HG02763 (cell line): ENCODE measurements at regions not wholly inside any gene's neighbourhood (a gene's known extent, or its start where the extent isn't known, plus 50 kb on each side); places are given as distances from the start of the nearest gene placed in this dataset.
"Not testable (repeated sequence)": the region's sequence is repeated elsewhere in the genome, so short reads cannot be mapped to it uniquely, and the experiment has no call there.

Experiments used
- ATAC-seq: cut with Tn5 transposase; IDR thresholded peaks from one replicate; pipeline ENCODE4 v1.9.1; 2021; ENCODE audit warnings: mild to moderate bottlenecking, moderate library complexity; ENCODE audit not compliant: unreplicated experiment

DNA sequence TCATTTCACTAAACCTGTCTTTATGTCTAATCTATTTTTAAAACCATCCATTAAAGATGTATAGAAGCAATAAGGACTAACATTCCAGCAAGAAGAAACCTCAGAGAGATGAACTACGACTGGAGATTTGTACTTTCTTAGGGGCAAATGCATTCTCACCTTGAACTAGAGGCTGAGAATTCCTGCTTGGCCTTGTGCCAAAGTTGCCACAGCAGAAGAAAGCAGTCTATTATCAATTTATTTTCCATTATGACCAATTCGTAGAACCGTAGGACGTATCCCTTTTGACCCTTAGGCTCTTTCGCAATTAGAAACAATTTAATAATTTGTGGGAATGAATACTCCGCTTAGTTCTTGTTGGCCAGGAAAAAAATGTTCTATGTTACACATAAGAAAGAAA, 1647.4 kb upstream of the CDH9 start:
- ATAC-seq = no peak

DNA sequence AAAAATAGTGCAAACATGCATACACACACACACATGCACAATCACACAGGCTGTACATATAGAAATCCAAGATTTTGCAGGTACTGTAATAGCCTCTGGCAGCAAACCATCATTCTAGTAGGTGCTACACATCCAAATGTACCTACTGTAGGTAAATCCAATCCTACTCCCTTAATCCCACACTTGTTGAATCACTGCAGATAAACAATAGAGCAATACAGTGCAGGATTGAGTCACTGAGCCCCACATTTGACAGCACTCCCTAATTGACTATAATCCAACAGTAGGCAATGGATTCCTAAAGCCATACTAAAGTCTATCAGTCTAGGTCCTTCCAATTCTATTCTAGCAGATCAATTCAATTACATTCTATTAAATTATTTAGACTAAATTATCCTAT, 1640.5 kb upstream of the CDH9 start:
- ATAC-seq = no peak

- ATAC-seq = no peak
Observed at GRCh38 chr5:28666110-28666509, 1627.7 kb upstream of the CDH9 start.

DNA sequence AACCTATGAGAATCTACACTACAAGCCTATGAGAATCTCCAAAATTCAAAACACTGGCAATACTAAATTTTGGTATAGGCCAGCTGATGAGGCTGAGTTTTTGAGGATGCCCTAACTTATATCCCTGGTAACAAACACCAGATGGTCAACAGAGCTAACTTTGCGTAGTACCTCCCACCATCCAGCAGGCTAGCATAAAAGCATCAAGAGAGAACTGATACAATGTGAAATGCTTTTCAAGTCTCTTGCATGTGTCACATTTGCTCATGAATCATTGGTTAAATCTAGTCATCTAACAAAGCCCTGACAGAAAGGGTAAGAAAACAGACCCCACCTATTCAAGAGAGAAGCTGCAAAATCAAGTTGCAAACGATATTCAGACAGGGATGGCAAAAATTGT, 1609.7 kb upstream of the CDH9 start:
- no peak for ATAC-seq

- no peak for ATAC-seq
Observed at GRCh38 chr5:28632607-28633006, 1594.2 kb upstream of the CDH9 start.

- ATAC-seq = no peak
Observed at GRCh38 chr5:28603869-28604268, 1565.5 kb upstream of the CDH9 start.

- ATAC-seq = no peak
Observed at GRCh38 chr5:28602429-28602828, 1564.0 kb upstream of the CDH9 start.

- ATAC-seq = not testable (repeated sequence)
Observed at GRCh38 chr5:28596707-28597106, 1558.3 kb upstream of the CDH9 start.

- no peak for ATAC-seq
Observed at GRCh38 chr5:28580616-28581015, 1542.2 kb upstream of the CDH9 start.

GRCh38 chr5:28576022-28576421, 1537.6 kb upstream of the CDH9 start:
- ATAC-seq = no peak

DNA sequence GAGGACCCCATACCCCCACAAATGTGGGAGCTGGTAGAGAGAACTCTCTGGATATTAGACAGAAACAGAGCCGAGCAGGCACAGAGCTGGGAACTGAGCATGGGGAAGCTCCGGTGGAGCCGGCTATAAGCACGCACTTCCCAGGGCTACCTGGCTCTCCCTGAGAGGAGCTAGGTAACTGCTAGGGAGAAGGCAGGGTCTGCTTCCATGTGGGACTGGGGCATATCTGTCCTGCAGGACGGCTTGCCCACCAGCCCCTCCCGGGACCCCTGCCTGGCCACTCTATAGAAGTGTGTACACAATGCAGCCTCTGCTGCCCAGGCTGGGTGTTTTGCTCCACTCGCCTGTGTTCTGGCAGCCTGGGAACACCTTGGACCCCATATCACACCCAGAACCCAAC, 1537.0 kb upstream of the CDH9 start:
- no peak for ATAC-seq

DNA sequence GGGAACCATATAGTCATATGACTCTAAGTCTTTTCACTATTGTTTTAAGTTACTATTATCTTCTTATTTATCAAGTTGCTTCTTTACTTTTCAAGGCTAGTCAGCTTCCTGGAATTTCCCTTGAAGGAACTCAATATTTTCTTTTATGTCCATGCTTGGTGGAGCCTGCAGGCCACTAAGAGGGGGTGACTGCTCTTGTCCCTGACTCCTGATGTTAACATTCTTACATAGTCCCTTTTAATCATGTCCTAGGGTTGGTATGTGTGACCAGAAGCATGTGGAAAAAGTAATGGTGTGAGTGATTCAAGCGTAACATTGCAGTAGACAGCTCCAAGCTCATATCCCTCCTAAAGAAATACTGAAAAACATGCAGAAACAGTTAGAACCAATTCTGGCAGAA, 1536.2 kb upstream of the CDH9 start:
- no peak for ATAC-seq

- no peak for ATAC-seq
Observed at GRCh38 chr5:28567048-28567447, 1528.7 kb upstream of the CDH9 start.

- ATAC-seq = no peak
Observed at GRCh38 chr5:28561522-28561921, 1523.1 kb upstream of the CDH9 start.

GRCh38 chr5:28558196-28558595, 1519.8 kb upstream of the CDH9 start:
- ATAC-seq = no peak

DNA sequence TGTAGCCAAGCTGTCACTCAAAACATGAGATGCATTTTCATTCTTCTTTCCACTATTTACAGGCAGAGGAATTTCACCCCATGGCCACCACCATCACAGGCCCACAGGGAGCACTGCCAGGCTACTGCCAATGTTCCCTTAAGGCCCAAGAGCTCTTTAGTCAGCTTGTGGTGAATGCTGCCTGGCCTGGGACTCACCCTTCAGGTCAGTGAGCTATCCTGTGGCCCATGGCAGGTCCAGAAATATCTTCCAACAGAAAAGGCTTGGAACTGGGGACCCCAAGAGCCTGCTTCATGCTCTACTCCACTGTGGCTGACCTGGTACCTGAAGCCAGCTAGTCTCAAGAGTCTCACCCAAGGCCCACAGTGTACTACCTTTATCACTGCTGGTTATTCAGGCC, 1518.7 kb upstream of the CDH9 start:
- no peak for ATAC-seq

DNA sequence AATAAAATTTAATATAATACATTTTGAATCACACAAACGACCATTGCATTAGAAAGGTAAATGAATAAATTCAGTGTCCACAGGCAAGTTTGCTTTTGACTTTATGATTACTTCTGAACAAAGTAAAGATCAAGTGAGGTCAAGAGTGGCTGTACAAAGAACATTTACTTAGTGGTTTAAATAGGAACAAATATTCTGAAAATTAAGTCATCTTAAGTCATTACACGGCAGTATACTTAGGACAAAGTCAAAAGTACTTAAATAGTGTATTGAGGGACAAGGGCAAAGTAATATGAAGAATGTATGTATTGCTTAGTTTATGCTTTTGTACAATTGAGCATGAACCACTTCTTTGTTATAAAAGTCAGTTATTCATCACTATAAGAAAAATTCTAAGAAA, 1511.2 kb upstream of the CDH9 start:
- no peak for ATAC-seq

GRCh38 chr5:28548856-28549255, 1510.5 kb upstream of the CDH9 start:
- ATAC-seq = no peak

- ATAC-seq = no peak
Observed at GRCh38 chr5:28544501-28544900, 1506.1 kb upstream of the CDH9 start.

DNA sequence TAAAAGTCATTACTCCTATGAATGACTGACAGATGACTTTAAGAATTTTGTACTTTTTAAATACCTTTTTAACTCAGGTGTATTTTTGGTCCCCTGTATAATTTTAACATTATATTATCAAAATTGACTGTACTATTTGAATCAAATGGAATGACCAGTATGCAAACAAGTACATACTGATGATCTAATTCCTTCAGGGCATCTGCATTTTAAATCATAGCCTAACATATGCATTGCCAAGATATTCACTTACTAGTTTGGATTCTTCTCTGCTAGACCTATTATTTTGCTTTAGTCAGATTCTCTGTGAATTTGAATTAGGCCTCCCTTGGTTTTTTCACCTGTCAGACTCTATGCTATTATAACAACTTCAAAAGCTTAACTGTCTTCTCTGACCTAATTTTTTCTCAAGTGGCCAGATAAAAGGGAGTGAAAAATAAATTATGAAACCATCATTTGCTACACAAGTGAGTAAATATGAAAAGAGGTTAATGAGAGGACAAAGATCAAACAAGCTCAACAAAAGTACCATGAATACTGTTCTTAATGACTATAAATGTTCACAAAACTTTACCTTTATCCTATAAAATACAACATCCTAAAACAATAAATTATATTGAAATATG, 1505.2 kb upstream of the CDH9 start:
- no peak for ATAC-seq

GRCh38 chr5:28542987-28543386, 1504.6 kb upstream of the CDH9 start:
- no peak for ATAC-seq

GRCh38 chr5:28523888-28524635, 1485.7 kb upstream of the CDH9 start:
- no peak for ATAC-seq

GRCh38 chr5:28523416-28523815, 1485.0 kb upstream of the CDH9 start:
- no peak for ATAC-seq
